Spleen (tissue), 11 donors: ENCODE measurements at regions not wholly inside any gene's neighbourhood (a gene's known extent, or its start where the extent isn't known, plus 50 kb on each side); places are given as distances from the start of the nearest gene placed in this dataset.
A peak's percentile ranks its signal among the peaks of the same experiment; 100 is the strongest.

ENCODE experiments used
- DNase-seq: peaks from one replicate; pipeline ENCODE4 v3.0.0-alpha.2; 2020
- H3K27ac ChIP-seq, 8 donors: fragments of 200-600 bp; sonication (generic) in 7 of 8; 1 replicate in 4 of 8; 2 replicates in 4 of 8; pipeline versions ENCODE4 v1.5.0 to v1.8.0; 2016 to 2021; ENCODE audit warnings: inconsistent platforms in 4 of 8, mild to moderate bottlenecking in 4 of 8, moderate library complexity in 1 of 8
- H3K27me3 ChIP-seq, 7 donors: fragments of 200-600 bp; sonication (generic) in 6 of 7; replicated peaks in 1 of 7; 1 replicate in 4 of 7; 2 replicates in 3 of 7; pipeline versions ENCODE4 v1.5.0 to v1.8.0; 2016 to 2021; ENCODE audit warnings: inconsistent platforms in 3 of 7, mild to moderate bottlenecking in 1 of 7
- H3K36me3 ChIP-seq, 6 donors: fragments of 200-600 bp; sonication (generic) in 5 of 6; 1 replicate in 4 of 6; 2 replicates in 2 of 6; pipeline versions ENCODE4 v1.5.0 to v1.8.0; 2016 to 2021; ENCODE audit warnings: inconsistent platforms in 2 of 6
- H3K4me1 ChIP-seq, 6 donors: fragments of 200-600 bp; sonication (generic) in 5 of 6; 1 replicate in 3 of 6; 2 replicates in 3 of 6; pipeline versions ENCODE4 v1.5.0 to v1.8.0; 2016 to 2021; ENCODE audit warnings: inconsistent platforms in 3 of 6
- H3K4me3 ChIP-seq, 8 donors: fragments of 200-600 bp; sonication (generic) in 7 of 8; 1 replicate in 4 of 8; 2 replicates in 4 of 8; pipeline versions ENCODE4 v1.5.0 to v1.8.0; 2016 to 2021; ENCODE audit warnings: inconsistent platforms in 4 of 8, mild to moderate bottlenecking in 4 of 8, moderate library complexity in 2 of 8
- H3K9me3 ChIP-seq, 8 donors: fragments of 200-600 bp; sonication (generic) in 7 of 8; 1 replicate in 4 of 8; 2 replicates in 4 of 8; pipeline versions ENCODE4 v1.5.0 to v1.8.0; 2016 to 2021; ENCODE audit warnings: inconsistent platforms in 4 of 8
- POLR2A ChIP-seq, 3 donors: fragments of 450-650 bp; IDR thresholded peaks; one replicate each; pipeline ENCODE4 v1.5.1; 2017; ENCODE audit warnings: antibody characterized with exemption in 3 of 3, mild to moderate bottlenecking in 1 of 3
- POLR2AphosphoS5 ChIP-seq, 3 donors: sonication (generic); formaldehyde crosslinking; IDR thresholded peaks; one replicate each; pipeline ENCODE4 v1.5.1; 2017; ENCODE audit warnings: antibody characterized with exemption in 3 of 3
- WGBS, 5 donors: extraction: QIAGEN DNeasy Blood & Tissue Kit in 3 of 5; methylation state at CpG; one replicate each; pipeline versions ENCODE4 v1.1.5 to v1.1.7; 2013 to 2018; 5-methylcytosine and 5-hydroxymethylcytosine counted together
- intact Hi-C: fragments of 100-400 bp; cut with DNase I; formaldehyde crosslinking; loops from one replicate; pipeline ENCODE4 v1.15.0; 2023; ENCODE audit warnings: low total_unique reads
- TF ChIP-seq, protein P1 (sequence below), 11 experiments: fragments of 200-600 bp in 7 of 11; fragments of 450-650 bp in 4 of 11; sonication (generic) in 4 of 11; IDR thresholded peaks in 8 of 11; conservative IDR thresholded peaks in 3 of 11; 1 replicate in 7 of 11; 2 replicates in 4 of 11; pipeline versions ENCODE4 v1.4.0 to v1.8.0; 2016 to 2021; ENCODE audit warnings: antibody characterized with exemption in 11 of 11, inconsistent platforms in 4 of 11, mild to moderate bottlenecking in 1 of 11
- donor health status: healthy with polysubstance abuse.
- donor health status: DM: no; HTN: no; CAD: no; lungs with moderate emphysema.
- donor health status: DM: no; HTN: no; CAD: no.
- donor health status: Bipolar disorder and iron deficiency.
- donor health status: healthy.
- donor health status: DM: no; HTN: no; CAD: no.
- donor health status: DM: yes; HTN: yes; CAD: no.

DNA sequence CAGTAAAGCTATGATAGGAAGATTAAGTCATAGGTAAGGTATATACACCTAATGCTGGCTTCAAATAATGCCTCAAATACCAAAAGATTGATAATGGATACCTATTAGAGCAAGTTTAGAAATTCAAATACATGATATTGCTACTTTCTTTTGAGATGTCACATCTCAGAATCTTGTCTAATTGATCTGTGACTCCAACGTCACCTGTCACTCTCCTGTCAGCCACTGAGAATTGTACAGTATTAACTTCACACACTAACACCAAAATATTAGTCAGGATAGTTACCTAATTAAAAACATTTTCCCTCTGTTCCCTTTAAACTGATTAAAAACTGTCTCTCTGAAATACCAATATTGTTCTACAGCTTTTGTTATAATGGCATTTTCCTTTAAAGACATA lies 575.5 kb upstream of the ID4 start:
- intact Hi-C loops: no loop called here
- H3K9me3 ChIP-seq: peaks cover 0 to 4% (median 0%) of the 10 kb centered on the region in 8 donors
- no peaks in the 10 kb centered on the region for H3K4me1 ChIP-seq
- no peak overlapping the region for H3K4me3 ChIP-seq
- no peak for DNase-seq
- no peak for TF ChIP-seq POLR2A (IDR thresholded peaks at IDR 0.05)
- no peak for TF ChIP-seq POLR2AphosphoS5 (IDR thresholded peaks at IDR 0.05)
- TF ChIP-seq, protein P1, sequence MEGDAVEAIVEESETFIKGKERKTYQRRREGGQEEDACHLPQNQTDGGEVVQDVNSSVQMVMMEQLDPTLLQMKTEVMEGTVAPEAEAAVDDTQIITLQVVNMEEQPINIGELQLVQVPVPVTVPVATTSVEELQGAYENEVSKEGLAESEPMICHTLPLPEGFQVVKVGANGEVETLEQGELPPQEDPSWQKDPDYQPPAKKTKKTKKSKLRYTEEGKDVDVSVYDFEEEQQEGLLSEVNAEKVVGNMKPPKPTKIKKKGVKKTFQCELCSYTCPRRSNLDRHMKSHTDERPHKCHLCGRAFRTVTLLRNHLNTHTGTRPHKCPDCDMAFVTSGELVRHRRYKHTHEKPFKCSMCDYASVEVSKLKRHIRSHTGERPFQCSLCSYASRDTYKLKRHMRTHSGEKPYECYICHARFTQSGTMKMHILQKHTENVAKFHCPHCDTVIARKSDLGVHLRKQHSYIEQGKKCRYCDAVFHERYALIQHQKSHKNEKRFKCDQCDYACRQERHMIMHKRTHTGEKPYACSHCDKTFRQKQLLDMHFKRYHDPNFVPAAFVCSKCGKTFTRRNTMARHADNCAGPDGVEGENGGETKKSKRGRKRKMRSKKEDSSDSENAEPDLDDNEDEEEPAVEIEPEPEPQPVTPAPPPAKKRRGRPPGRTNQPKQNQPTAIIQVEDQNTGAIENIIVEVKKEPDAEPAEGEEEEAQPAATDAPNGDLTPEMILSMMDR (IDR thresholded peaks at IDR 0.05 in 8 of 11, conservative IDR thresholded peaks at IDR 0.05 in 3 of 11): no peak
- no peaks in the 10 kb centered on the region for H3K36me3 ChIP-seq
- 79 to 93% (median 89%) methylated on average over 1 of the region's 1 CpG for WGBS, 5 donors
- no peak overlapping the region for H3K27ac ChIP-seq
- H3K27me3 ChIP-seq: no peaks in the 10 kb centered on the region

DNA sequence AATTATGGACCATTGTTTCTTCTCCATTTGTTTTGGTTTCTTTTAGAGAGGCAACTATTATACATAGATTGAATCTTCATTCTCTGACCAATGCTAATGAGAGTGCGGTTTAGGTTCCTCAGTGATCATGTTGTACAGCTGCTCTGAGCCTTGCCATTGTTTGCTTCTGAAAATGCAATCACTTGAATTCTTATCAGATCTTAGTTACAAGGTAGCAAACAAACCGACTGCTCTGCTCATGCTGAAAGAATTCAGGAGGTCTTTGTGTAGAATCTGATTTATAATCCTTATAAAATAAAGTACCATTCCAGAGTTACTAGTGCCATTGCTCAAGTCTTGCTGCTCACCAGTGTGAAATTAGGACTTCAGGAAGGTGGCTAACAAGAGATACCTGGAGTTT lies 569.1 kb upstream of the ID4 start:
- H3K27me3 ChIP-seq: no peaks in the 10 kb centered on the region
- no peaks in the 10 kb centered on the region for H3K36me3 ChIP-seq
- no peak overlapping the region for H3K27ac ChIP-seq
- peaks cover 0 to 47% (median 27%) of the 10 kb centered on the region in 8 donors for H3K9me3 ChIP-seq
- 63 to 72% (median 68%) methylated on average over 2 of the region's 2 CpGs for WGBS, 5 donors
- H3K4me3 ChIP-seq: no peak overlapping the region
- DNase-seq: no peak
- intact Hi-C loops: no loop called here
- no peak for TF ChIP-seq POLR2A (IDR thresholded peaks at IDR 0.05)
- TF ChIP-seq POLR2AphosphoS5 (IDR thresholded peaks at IDR 0.05): no peak
- TF ChIP-seq, protein P1 (IDR thresholded peaks at IDR 0.05 in 8 of 11, conservative IDR thresholded peaks at IDR 0.05 in 3 of 11): no peak
- no peaks in the 10 kb centered on the region for H3K4me1 ChIP-seq

DNA sequence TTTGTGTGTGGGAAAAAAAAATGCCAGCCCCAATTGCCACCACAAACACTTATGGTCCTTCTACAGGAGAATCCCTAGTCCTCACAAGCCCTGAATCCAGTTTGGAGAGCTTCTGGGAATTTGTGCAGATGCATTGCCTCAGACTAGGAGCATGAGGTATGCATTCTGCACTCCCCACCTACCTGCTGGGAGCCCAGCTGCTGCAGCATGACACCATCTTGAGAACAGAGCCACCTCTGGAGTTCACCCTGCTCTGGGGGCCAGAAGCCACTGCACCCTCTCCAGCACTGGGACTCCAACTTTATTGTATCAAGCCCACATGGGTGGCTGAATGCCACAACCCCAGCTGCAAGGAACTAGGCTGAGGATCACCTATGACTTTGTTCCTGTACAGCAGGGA lies 568.5 kb upstream of the ID4 start:
- no peak for TF ChIP-seq POLR2AphosphoS5 (IDR thresholded peaks at IDR 0.05)
- no peak for TF ChIP-seq POLR2A (IDR thresholded peaks at IDR 0.05)
- TF ChIP-seq, protein P1 (IDR thresholded peaks at IDR 0.05 in 8 of 11, conservative IDR thresholded peaks at IDR 0.05 in 3 of 11): no peak
- Histone ChIP-seq H3K9me3 (peaks cover 0 to 50% (median 30%) of the 10 kb centered on the region in 8 donors), H3K4me1 (no peaks in the 10 kb centered on the region), H3K27me3 (no peaks in the 10 kb centered on the region), H3K27ac (no peak overlapping the region), H3K36me3 (no peaks in the 10 kb centered on the region), H3K4me3 (no peak overlapping the region)
- DNase-seq: peak; percentile 41
- intact Hi-C loops: no loop called here

DNA sequence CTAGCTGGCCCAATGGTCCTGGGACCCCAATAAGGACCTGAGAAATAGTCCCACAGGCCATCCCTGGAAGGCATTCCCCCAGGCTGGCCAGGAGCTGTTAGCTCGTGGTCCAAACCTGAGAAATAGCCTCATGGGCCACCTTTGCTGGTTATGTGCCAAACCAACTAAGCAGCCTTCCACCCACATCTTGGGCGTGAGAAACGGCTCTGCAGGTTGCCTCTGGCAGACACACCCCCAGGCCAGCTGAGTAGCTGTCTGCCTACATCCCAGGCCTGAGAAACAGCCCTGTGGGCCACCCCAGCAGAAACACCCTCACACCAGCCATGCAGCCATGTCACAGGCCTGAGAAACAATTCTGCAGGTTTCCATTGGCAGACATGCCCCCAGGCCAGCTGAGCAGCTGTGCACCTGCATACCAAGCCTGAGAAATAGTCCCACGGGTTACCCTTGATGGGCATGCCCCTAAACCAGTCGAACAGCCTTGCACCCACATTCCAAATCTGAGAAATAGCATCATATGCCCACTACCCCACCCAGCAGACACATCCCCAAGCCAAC lies 567.8 kb upstream of the ID4 start:
- no peak overlapping the region for H3K27ac ChIP-seq
- H3K4me3 ChIP-seq: no peak overlapping the region
- no peaks in the 10 kb centered on the region for H3K4me1 ChIP-seq
- no peak for TF ChIP-seq POLR2A (IDR thresholded peaks at IDR 0.05)
- no peak for TF ChIP-seq POLR2AphosphoS5 (IDR thresholded peaks at IDR 0.05)
- TF ChIP-seq, protein P1 (IDR thresholded peaks at IDR 0.05 in 8 of 11, conservative IDR thresholded peaks at IDR 0.05 in 3 of 11): no peak
- DNase-seq: no peak
- H3K27me3 ChIP-seq: no peaks in the 10 kb centered on the region
- intact Hi-C loops: no loop called here
- WGBS, 5 donors: 53 to 86% (median 71%) methylated on average over 3 to 5 of the region's 5 CpGs
- peaks cover 0 to 56% (median 34%) of the 10 kb centered on the region in 8 donors for H3K9me3 ChIP-seq
- H3K36me3 ChIP-seq: no peaks in the 10 kb centered on the region
